ENCODE measurements at regions not wholly inside any gene's neighbourhood (a gene's known extent, or its start where the extent isn't known, plus 50 kb on each side); places are given as distances from the start of the nearest gene placed in this dataset.

DNA sequence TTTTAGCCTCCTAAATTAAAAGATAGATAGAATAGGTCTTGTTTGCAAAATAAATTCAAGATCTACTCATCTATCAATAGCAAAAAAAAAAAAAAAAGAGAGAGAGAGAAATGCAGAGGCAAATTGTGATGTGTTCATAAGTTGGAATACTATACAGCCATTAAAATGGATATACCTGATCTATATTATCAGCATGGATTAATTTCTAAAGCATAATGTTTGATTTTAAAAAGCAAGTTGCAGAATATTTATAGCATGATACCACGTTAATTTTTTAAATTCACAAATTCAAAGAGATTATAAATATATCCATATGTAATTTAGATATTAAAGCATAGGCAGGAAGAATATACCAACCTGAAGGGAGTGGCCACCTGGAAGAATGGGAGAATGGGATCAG, 114.9 kb upstream of the PTPRT start:
- H3K4me3 Mint-ChIP-seq (ENCODE audit: unreplicated experiment), result no peak overlapping the region
- H3K9me3 Mint-ChIP-seq (ENCODE audit: unreplicated experiment), result no peaks in the 10 kb centered on the region
- DNase-seq, result no peak
- H3K36me3 Mint-ChIP-seq (ENCODE audit: unreplicated experiment), result peaks cover 4% of the 10 kb centered on the region
- TF ChIP-seq, protein P1, sequence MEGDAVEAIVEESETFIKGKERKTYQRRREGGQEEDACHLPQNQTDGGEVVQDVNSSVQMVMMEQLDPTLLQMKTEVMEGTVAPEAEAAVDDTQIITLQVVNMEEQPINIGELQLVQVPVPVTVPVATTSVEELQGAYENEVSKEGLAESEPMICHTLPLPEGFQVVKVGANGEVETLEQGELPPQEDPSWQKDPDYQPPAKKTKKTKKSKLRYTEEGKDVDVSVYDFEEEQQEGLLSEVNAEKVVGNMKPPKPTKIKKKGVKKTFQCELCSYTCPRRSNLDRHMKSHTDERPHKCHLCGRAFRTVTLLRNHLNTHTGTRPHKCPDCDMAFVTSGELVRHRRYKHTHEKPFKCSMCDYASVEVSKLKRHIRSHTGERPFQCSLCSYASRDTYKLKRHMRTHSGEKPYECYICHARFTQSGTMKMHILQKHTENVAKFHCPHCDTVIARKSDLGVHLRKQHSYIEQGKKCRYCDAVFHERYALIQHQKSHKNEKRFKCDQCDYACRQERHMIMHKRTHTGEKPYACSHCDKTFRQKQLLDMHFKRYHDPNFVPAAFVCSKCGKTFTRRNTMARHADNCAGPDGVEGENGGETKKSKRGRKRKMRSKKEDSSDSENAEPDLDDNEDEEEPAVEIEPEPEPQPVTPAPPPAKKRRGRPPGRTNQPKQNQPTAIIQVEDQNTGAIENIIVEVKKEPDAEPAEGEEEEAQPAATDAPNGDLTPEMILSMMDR (IDR thresholded peaks at IDR 0.05; ENCODE audit: partially characterized antibody, unreplicated experiment), result no peak
- no peaks in the 10 kb centered on the region for H3K4me1 Mint-ChIP-seq (ENCODE audit: low read depth, unreplicated experiment)
- H3K27me3 Mint-ChIP-seq (ENCODE audit: unreplicated experiment), result no peaks in the 10 kb centered on the region
- H3K27ac Mint-ChIP-seq (ENCODE audit: unreplicated experiment), result no peak overlapping the region

DNA sequence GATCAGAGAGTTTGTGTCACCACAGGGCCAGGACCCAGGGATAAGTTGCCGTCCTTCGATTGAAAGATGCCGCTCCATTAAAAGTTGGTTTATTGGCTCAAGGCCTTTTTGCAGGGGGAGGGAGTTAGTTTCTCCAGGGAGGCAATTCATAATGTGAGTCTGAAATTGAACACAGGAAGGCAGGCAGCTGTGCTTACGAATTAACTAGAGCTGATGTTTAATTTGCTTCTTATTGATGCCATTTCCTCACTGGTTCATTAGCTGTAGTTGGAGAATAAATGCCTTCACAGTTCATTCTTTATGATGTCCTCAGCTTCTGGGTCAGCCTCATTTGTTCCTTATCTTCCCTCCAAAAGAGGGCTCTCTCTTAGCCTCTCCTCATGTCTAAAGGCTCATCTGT, 113.2 kb upstream of the PTPRT start:
- DNase-seq, result no peak
- Mint-ChIP-seq H3K27ac (ENCODE audit: unreplicated experiment) (no peak overlapping the region), H3K27me3 (ENCODE audit: unreplicated experiment) (no peaks in the 10 kb centered on the region), H3K4me1 (ENCODE audit: low read depth, unreplicated experiment) (no peaks in the 10 kb centered on the region), H3K9me3 (ENCODE audit: unreplicated experiment) (no peaks in the 10 kb centered on the region), H3K36me3 (ENCODE audit: unreplicated experiment) (peaks cover 4% of the 10 kb centered on the region), H3K4me3 (ENCODE audit: unreplicated experiment) (no peak overlapping the region)
- TF ChIP-seq, protein P1 (IDR thresholded peaks at IDR 0.05; ENCODE audit: partially characterized antibody, unreplicated experiment), result no peak

DNA sequence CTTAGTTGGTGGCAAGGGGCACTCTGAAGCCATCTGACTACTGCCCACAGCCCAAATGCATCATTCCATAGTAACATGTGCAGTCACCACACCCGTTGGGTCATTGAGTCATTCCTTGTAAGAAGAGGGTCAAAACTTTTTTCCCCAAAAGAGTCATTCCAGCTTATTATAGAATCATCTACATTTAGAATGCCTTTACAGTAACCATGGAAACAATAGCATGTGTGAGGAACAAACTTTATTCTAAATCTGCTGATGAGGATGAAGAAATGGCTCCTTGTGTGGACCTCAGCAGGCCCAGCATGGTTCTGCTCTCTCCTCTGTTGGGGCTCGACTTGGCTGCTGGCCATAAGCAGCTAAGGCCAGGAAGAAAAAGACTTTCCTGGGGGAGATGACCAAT, 111.2 kb upstream of the PTPRT start:
- Mint-ChIP-seq H3K4me3 (ENCODE audit: unreplicated experiment) (no peak overlapping the region), H3K27me3 (ENCODE audit: unreplicated experiment) (no peaks in the 10 kb centered on the region), H3K4me1 (ENCODE audit: low read depth, unreplicated experiment) (no peaks in the 10 kb centered on the region), H3K36me3 (ENCODE audit: unreplicated experiment) (peaks cover 4% of the 10 kb centered on the region), H3K27ac (ENCODE audit: unreplicated experiment) (no peak overlapping the region), H3K9me3 (ENCODE audit: unreplicated experiment) (no peaks in the 10 kb centered on the region)
- DNase-seq, result no peak
- TF ChIP-seq, protein P1 (IDR thresholded peaks at IDR 0.05; ENCODE audit: partially characterized antibody, unreplicated experiment), result no peak

DNA sequence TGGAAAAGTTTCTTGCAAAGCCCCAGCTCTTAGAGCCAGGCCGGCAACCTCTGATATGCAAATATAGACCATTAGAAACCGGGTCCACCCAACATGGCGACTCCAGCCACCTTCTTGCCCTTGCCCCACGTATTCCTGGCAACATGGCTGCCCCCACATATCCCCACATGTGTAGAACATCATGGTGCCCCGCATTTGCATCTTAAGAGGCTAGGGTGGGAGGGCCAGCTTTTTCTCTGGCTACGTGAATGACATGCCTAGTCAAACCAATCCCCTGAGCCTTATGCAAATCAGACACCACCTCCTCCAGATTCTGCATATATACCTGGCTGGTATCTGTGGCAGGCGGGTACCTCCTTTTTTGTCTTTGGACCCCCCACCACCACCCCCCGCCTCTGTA, 106.1 kb upstream of the PTPRT start:
- Mint-ChIP-seq H3K27me3 (ENCODE audit: unreplicated experiment) (peaks cover 2% of the 10 kb centered on the region), H3K4me1 (ENCODE audit: low read depth, unreplicated experiment) (no peaks in the 10 kb centered on the region), H3K36me3 (ENCODE audit: unreplicated experiment) (no peaks in the 10 kb centered on the region), H3K4me3 (ENCODE audit: unreplicated experiment) (no peak overlapping the region), H3K9me3 (ENCODE audit: unreplicated experiment) (no peaks in the 10 kb centered on the region), H3K27ac (ENCODE audit: unreplicated experiment) (no peak overlapping the region)
- TF ChIP-seq, protein P1 (IDR thresholded peaks at IDR 0.05; ENCODE audit: partially characterized antibody, unreplicated experiment), result no peak
- no peak for DNase-seq

DNA sequence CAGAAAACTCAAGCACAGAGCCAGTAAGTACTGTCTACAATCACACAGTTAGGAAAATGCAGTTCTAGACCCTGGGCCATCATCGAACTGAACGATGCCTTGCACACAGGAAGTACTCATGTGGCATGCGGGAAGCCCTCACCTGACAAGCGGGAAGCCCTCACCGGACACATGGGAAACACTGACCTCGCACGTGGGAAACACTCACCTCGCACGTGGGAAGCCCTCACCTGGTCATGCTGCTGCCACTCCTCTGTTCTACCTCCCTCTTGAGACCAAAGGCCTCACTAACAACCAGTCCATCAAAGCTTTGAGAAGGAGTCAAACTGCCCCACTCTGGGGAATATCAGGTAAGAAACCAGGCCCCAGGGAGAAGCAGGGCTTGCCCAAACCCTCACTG, 105.6 kb upstream of the PTPRT start:
- Mint-ChIP-seq H3K9me3 (ENCODE audit: unreplicated experiment) (no peaks in the 10 kb centered on the region), H3K27ac (ENCODE audit: unreplicated experiment) (no peak overlapping the region), H3K36me3 (ENCODE audit: unreplicated experiment) (no peaks in the 10 kb centered on the region), H3K4me3 (ENCODE audit: unreplicated experiment) (no peak overlapping the region), H3K4me1 (ENCODE audit: low read depth, unreplicated experiment) (no peaks in the 10 kb centered on the region), H3K27me3 (ENCODE audit: unreplicated experiment) (peaks cover 2% of the 10 kb centered on the region)
- no peak for DNase-seq
- TF ChIP-seq, protein P1 (IDR thresholded peaks at IDR 0.05; ENCODE audit: partially characterized antibody, unreplicated experiment), result no peak

Data from glutamatergic neuron (in vitro differentiated cells).